K562 (cell line): ENCODE measurements at regions not wholly inside any gene's neighbourhood (a gene's known extent, or its start where the extent isn't known, plus 50 kb on each side); places are given as distances from the start of the nearest gene placed in this dataset.

Source experiments
- CTCF ChIP-seq, 3 experiments: IDR thresholded peaks in 2 of 3; conservative IDR thresholded peaks in 1 of 3; 2 replicates each; pipeline ENCODE4 v1.5.1; 2011 to 2012; ENCODE audit warnings: low read length in 3 of 3, mild to moderate bottlenecking in 3 of 3, control low read depth in 2 of 3, improper control_type of control experiment in 1 of 3, inconsistent platforms in 1 of 3, low read depth in 1 of 3, mixed read lengths in 1 of 3, moderate library complexity in 1 of 3; ENCODE audit not compliant: insufficient read depth in 2 of 3
- ELF4 ChIP-seq: fragments of 450-650 bp; formaldehyde crosslinking; IDR thresholded peaks from 2 replicates; pipeline ENCODE4 v1.4.0; 2022; ENCODE audit warnings: missing genetic modification characterization
- ZFX ChIP-seq: sonication (generic); formaldehyde crosslinking; IDR thresholded peaks from 2 replicates; pipeline ENCODE4 v1.8.0; 2022; ENCODE audit warnings: mild to moderate bottlenecking, missing genetic modification reagents, moderate library complexity
- ZNF311 ChIP-seq: fragments of 250-450 bp; sonication (Bioruptor Pico); IDR thresholded peaks from 2 replicates; pipeline ENCODE4 v1.4.0; 2020; ENCODE audit warnings: mild to moderate bottlenecking, moderate library complexity

GRCh38 chr4:126678618-126679017 is 954.1 kb upstream of the INTU start:
- TF ChIP-seq ELF4 (CRISPR knock-in tag) (no peak), CTCF (IDR thresholded peaks at IDR 0.05 in 2 of 3, conservative IDR thresholded peaks at IDR 0.05 in 1 of 3; ENCODE audit: insufficient read depth in 2 of 3, low read depth in 1 of 3, low read length in 3 of 3) (no peak), ZFX (no peak), ZNF311 (CRISPR knock-in tag) (no peak)
